Neural cell (in vitro differentiated cells): ENCODE measurements at regions not wholly inside any gene's neighbourhood (a gene's known extent, or its start where the extent isn't known, plus 50 kb on each side); places are given as distances from the start of the nearest gene placed in this dataset.

Experiments used
- H2AFZ ChIP-seq: fragments of 200-600, 300-800 bp; sonication (generic), shearing (Covaris generic); 2 replicates; pipeline ENCODE4 v1.6.0; 2014; ENCODE audit warnings: low read depth, mild to moderate bottlenecking, antibody characterized with exemption, low read length, moderate library complexity
- H3F3A ChIP-seq: fragments of 200-600 bp; shearing (Covaris generic); 2 replicates; pipeline ENCODE4 v1.6.1; 2016; ENCODE audit warnings: mild to moderate bottlenecking, moderate library complexity, mixed read lengths, antibody characterized with exemption, low read length; ENCODE audit not compliant: insufficient read depth, poor library complexity, severe bottlenecking
- H3K27ac ChIP-seq: fragments of 200-600, 300-800 bp; sonication (generic), shearing (Covaris generic); 2 replicates; pipeline ENCODE4 v1.5.1; 2014; ENCODE audit warnings: mild to moderate bottlenecking, low read length, moderate library complexity
- H3K27me3 ChIP-seq: fragments of 300-800, 200-600 bp; sonication (generic), shearing (Covaris generic); 2 replicates; pipeline ENCODE4 v1.6.0; 2014; ENCODE audit warnings: mild to moderate bottlenecking, low read depth, low read length, moderate library complexity; ENCODE audit not compliant: insufficient read depth
- H3K36me3 ChIP-seq: fragments of 300-800, 200-600 bp; sonication (generic), shearing (Covaris generic); 2 replicates; pipeline ENCODE4 v1.5.1; 2014; ENCODE audit warnings: mild to moderate bottlenecking, antibody characterized with exemption, low read length, moderate library complexity; ENCODE audit not compliant: insufficient read depth
- H3K4me2 ChIP-seq: fragments of 300-800, 200-600 bp; sonication (generic), shearing (Covaris generic); 2 replicates; pipeline ENCODE4 v1.6.0; 2014; ENCODE audit warnings: mild to moderate bottlenecking, low read length
- H3K4me3 ChIP-seq: fragments of 300-800, 200-600 bp; sonication (generic), shearing (Covaris generic); 2 replicates; pipeline ENCODE4 v1.5.1; 2014; ENCODE audit warnings: mild to moderate bottlenecking, low read length, moderate library complexity
- H3K79me2 ChIP-seq: fragments of 200-600 bp; shearing (Covaris generic); replicated peaks from 2 replicates; pipeline ENCODE4 v1.6.0; 2014; ENCODE audit warnings: mild to moderate bottlenecking, low read length, moderate library complexity; ENCODE audit not compliant: insufficient read depth
- H3K9ac ChIP-seq: fragments of 300-800, 200-600 bp; sonication (generic), shearing (Covaris generic); 2 replicates; pipeline ENCODE4 v1.6.1; 2016; ENCODE audit warnings: mild to moderate bottlenecking, low read length, mixed read lengths
- H3K9me2 ChIP-seq: fragments of 200-600 bp; shearing (Covaris generic); 2 replicates; pipeline ENCODE4 v1.6.1; 2016; ENCODE audit warnings: mild to moderate bottlenecking, low read length, mixed read lengths; ENCODE audit not compliant: insufficient read depth
- H3K9me3 ChIP-seq: fragments of 200-600, 300-800 bp; sonication (generic), shearing (Covaris generic); 2 replicates; pipeline ENCODE4 v1.6.1; 2016; ENCODE audit warnings: mild to moderate bottlenecking, mixed run types, low read length, moderate library complexity, mixed read lengths
- H4K20me1 ChIP-seq: fragments of 200-600 bp; shearing (Covaris generic); 2 replicates; pipeline ENCODE4 v1.6.1; 2016; ENCODE audit warnings: mild to moderate bottlenecking, mixed run types; ENCODE audit not compliant: insufficient read depth
- CTCF ChIP-seq: fragments of 450-650 bp; IDR thresholded peaks from 2 replicates; pipeline ENCODE4 v1.5.1; 2014; ENCODE audit warnings: antibody characterized with exemption, mild to moderate bottlenecking, moderate library complexity; ENCODE audit not compliant: poor library complexity, severe bottlenecking
- EP300 ChIP-seq: fragments of 450-650 bp; conservative IDR thresholded peaks from 2 replicates; pipeline ENCODE4 v1.6.1; 2014; ENCODE audit warnings: antibody characterized with exemption, mild to moderate bottlenecking, moderate library complexity; ENCODE audit not compliant: poor library complexity, severe bottlenecking
- EZH2 ChIP-seq: fragments of 200-600, 300-800 bp; shearing (Covaris generic), sonication (generic); IDR thresholded peaks from 2 replicates; pipeline ENCODE4 v1.6.1; 2014; ENCODE audit warnings: antibody characterized with exemption, low read length, borderline replicate concordance, mild to moderate bottlenecking; ENCODE audit not compliant: insufficient read depth, poor library complexity, severe bottlenecking
- MXI1 ChIP-seq: fragments of 450-650 bp; conservative IDR thresholded peaks from 2 replicates; pipeline ENCODE4 v1.6.1; 2014; ENCODE audit warnings: antibody characterized with exemption, mild to moderate bottlenecking; ENCODE audit not compliant: poor library complexity, severe bottlenecking
- POLR2AphosphoS5 ChIP-seq: IDR thresholded peaks from 2 replicates; pipeline ENCODE4 v1.6.1; 2012
- RAD21 ChIP-seq: fragments of 450-650 bp; conservative IDR thresholded peaks from 2 replicates; pipeline ENCODE4 v1.6.1; 2014; ENCODE audit warnings: antibody characterized with exemption, mild to moderate bottlenecking, moderate library complexity
- SMC3 ChIP-seq: fragments of 450-650 bp; conservative IDR thresholded peaks from 2 replicates; pipeline ENCODE4 v1.6.1; 2014; ENCODE audit warnings: antibody characterized with exemption, mild to moderate bottlenecking, moderate library complexity; ENCODE audit not compliant: poor library complexity
- TAF1 ChIP-seq: IDR thresholded peaks from 2 replicates; pipeline ENCODE4 v1.6.1; 2012; ENCODE audit warnings: low read depth
- TF ChIP-seq, protein P1 (sequence below): IDR thresholded peaks from 2 replicates; pipeline ENCODE4 v1.6.1; 2012; ENCODE audit warnings: borderline replicate concordance

GRCh38 chr2:41865263-41865662 lies 182.6 kb upstream of the PKDCC start:
- H3F3A ChIP-seq: no peaks in the 10 kb centered on the region
- no peaks in the 10 kb centered on the region for H3K27me3 ChIP-seq
- H4K20me1 ChIP-seq: no peaks in the 10 kb centered on the region
- no peak overlapping the region for H3K4me2 ChIP-seq
- no peaks in the 10 kb centered on the region for H3K79me2 ChIP-seq
- H3K9me3 ChIP-seq: no peaks in the 10 kb centered on the region
- H3K9me2 ChIP-seq: no peaks in the 10 kb centered on the region
- no peaks in the 10 kb centered on the region for H3K36me3 ChIP-seq
- no peak overlapping the region for H3K4me3 ChIP-seq
- no peak overlapping the region for H2AFZ ChIP-seq
- H3K27ac ChIP-seq: no peak overlapping the region
- H3K9ac ChIP-seq: no peak overlapping the region
- no peak for TF ChIP-seq RAD21
- TF ChIP-seq, protein P1, sequence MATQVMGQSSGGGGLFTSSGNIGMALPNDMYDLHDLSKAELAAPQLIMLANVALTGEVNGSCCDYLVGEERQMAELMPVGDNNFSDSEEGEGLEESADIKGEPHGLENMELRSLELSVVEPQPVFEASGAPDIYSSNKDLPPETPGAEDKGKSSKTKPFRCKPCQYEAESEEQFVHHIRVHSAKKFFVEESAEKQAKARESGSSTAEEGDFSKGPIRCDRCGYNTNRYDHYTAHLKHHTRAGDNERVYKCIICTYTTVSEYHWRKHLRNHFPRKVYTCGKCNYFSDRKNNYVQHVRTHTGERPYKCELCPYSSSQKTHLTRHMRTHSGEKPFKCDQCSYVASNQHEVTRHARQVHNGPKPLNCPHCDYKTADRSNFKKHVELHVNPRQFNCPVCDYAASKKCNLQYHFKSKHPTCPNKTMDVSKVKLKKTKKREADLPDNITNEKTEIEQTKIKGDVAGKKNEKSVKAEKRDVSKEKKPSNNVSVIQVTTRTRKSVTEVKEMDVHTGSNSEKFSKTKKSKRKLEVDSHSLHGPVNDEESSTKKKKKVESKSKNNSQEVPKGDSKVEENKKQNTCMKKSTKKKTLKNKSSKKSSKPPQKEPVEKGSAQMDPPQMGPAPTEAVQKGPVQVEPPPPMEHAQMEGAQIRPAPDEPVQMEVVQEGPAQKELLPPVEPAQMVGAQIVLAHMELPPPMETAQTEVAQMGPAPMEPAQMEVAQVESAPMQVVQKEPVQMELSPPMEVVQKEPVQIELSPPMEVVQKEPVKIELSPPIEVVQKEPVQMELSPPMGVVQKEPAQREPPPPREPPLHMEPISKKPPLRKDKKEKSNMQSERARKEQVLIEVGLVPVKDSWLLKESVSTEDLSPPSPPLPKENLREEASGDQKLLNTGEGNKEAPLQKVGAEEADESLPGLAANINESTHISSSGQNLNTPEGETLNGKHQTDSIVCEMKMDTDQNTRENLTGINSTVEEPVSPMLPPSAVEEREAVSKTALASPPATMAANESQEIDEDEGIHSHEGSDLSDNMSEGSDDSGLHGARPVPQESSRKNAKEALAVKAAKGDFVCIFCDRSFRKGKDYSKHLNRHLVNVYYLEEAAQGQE: no peak
- no peak for TF ChIP-seq TAF1
- no peak for TF ChIP-seq EP300
- no peak for TF ChIP-seq POLR2AphosphoS5
- no peak for TF ChIP-seq EZH2
- TF ChIP-seq CTCF: no peak
- TF ChIP-seq MXI1: no peak
- TF ChIP-seq SMC3: no peak

DNA sequence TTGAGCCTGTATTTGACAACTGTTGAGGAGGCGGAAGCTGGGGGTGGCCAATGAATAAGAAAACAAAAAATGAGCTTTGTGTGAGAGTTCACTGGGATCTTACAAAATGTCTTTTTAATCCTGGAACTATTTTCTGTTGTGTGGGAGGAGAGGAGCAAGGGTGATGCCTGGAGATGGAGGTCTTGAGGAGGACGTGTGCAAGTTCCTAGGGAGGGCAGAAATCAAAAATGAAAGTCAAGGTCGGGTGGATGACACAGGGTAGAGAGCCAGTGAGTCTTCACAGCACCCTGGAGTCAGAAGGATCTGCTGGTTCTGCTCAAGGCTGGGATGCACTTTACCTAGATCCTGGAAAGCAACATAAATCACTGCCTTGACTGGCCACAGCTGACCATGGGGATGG lies 180.3 kb upstream of the PKDCC start:
- Histone ChIP-seq H3K4me3 (no peak overlapping the region), H3F3A (no peaks in the 10 kb centered on the region), H3K27me3 (no peaks in the 10 kb centered on the region), H4K20me1 (no peaks in the 10 kb centered on the region), H3K9me2 (no peaks in the 10 kb centered on the region), H3K4me2 (no peak overlapping the region), H3K9ac (no peak overlapping the region), H3K79me2 (no peaks in the 10 kb centered on the region), H2AFZ (no peak overlapping the region), H3K9me3 (no peaks in the 10 kb centered on the region), H3K27ac (no peak overlapping the region), H3K36me3 (no peaks in the 10 kb centered on the region)
- TF ChIP-seq RAD21 (no peak), CTCF (no peak), EZH2 (no peak), EP300 (no peak), POLR2AphosphoS5 (no peak), TAF1 (no peak), SMC3 (no peak), MXI1 (no peak)
- TF ChIP-seq, protein P1: no peak
